DND-41 (cell line): ENCODE measurements at regions not wholly inside any gene's neighbourhood (a gene's known extent, or its start where the extent isn't known, plus 50 kb on each side); places are given as distances from the start of the nearest gene placed in this dataset.

Experiments
- ATAC-seq: fragments of 200-7000 bp; cut with Tn5 transposase; 3 replicates; pipeline ENCODE4 v1.9.1; 2021; ENCODE audit warnings: low read depth; ENCODE audit not compliant: insufficient read depth
- DNase-seq: peaks from one replicate; pipeline ENCODE4 v3.0.0-alpha.2; 2020
- H2AFZ ChIP-seq: 2 replicates; pipeline ENCODE4 v1.6.0; 2012; ENCODE audit warnings: low read depth, low read length
- H3K27ac ChIP-seq: 2 replicates; pipeline ENCODE4 v1.5.1; 2012; ENCODE audit warnings: low read length, inconsistent platforms
- H3K27me3 ChIP-seq: fragments of 200-600 bp; sonication (generic); 2 replicates; pipeline ENCODE4 v1.6.0; 2012; ENCODE audit warnings: low read length, mild to moderate bottlenecking, inconsistent platforms; ENCODE audit not compliant: insufficient read depth, poor library complexity
- H3K36me3 ChIP-seq: 2 replicates; pipeline ENCODE4 v1.5.1; 2012; ENCODE audit warnings: low read length, inconsistent platforms; ENCODE audit not compliant: insufficient read depth
- H3K4me1 ChIP-seq: 2 replicates; pipeline ENCODE4 v1.5.1; 2012; ENCODE audit warnings: mild to moderate bottlenecking, low read length; ENCODE audit not compliant: insufficient read depth
- H3K4me2 ChIP-seq: 2 replicates; pipeline ENCODE4 v1.6.0; 2012; ENCODE audit warnings: mild to moderate bottlenecking, moderate library complexity, low read length, inconsistent platforms; ENCODE audit not compliant: insufficient read depth
- H3K4me3 ChIP-seq, 2 experiments: fragments of 200-600 bp in 1 of 2; shearing (Covaris generic) in 1 of 2; 2 replicates each; pipeline ENCODE4 v1.5.1; 2012 to 2016; ENCODE audit warnings: inconsistent platforms in 2 of 2, low read length in 2 of 2, mild to moderate bottlenecking in 2 of 2, low read depth in 1 of 2, moderate library complexity in 1 of 2
- H3K79me2 ChIP-seq: 2 replicates; pipeline ENCODE4 v1.6.0; 2012; ENCODE audit warnings: low read length, inconsistent platforms; ENCODE audit not compliant: insufficient read depth
- H3K9ac ChIP-seq: 2 replicates; pipeline ENCODE4 v1.6.0; 2012; ENCODE audit warnings: low read depth, mild to moderate bottlenecking, inconsistent platforms, low read length, moderate library complexity
- H3K9me3 ChIP-seq: 2 replicates; pipeline ENCODE4 v1.5.1; 2012; ENCODE audit warnings: low read length, moderate library complexity, mild to moderate bottlenecking, inconsistent platforms; ENCODE audit not compliant: insufficient read depth, severe bottlenecking
- H4K20me1 ChIP-seq: 2 replicates; pipeline ENCODE4 v1.6.0; 2012; ENCODE audit warnings: low read length; ENCODE audit not compliant: insufficient read depth
- EZH2 ChIP-seq: IDR thresholded peaks from 3 replicates; pipeline ENCODE4 v1.6.1; 2012; ENCODE audit warnings: borderline replicate concordance, low read depth, mild to moderate bottlenecking, moderate library complexity, low read length, inconsistent platforms; ENCODE audit not compliant: severe bottlenecking
- TF ChIP-seq, protein P1 (sequence below): IDR thresholded peaks from 2 replicates; pipeline ENCODE4 v1.5.1; 2012; ENCODE audit warnings: borderline replicate concordance, low read length, moderate library complexity, mild to moderate bottlenecking; ENCODE audit not compliant: poor library complexity, severe bottlenecking; ENCODE audit errors: extremely low read depth

DNA sequence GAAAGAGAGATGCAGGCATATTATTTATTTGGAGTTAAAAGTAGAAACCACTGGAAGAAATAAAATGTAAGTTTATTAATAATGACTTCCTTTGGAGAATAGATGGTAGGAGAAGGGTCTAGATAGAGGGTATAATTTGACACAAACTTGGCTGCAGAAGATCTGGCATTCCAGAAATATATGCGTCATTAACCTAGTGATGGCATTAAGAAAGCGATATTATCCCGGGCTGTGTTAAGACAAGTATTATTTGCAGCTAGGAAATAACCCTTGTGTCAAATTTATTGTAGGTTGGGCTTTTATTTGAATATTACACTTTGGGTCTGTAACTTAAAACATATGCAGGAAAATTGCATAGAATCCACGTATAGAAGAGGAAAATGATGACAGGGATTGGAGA lies 389.5 kb downstream of the MTX2 start:
- H2AFZ ChIP-seq, result no peak overlapping the region
- no peak overlapping the region for H3K9ac ChIP-seq
- H3K36me3 ChIP-seq, result no peaks in the 10 kb centered on the region
- ATAC-seq, result no peak
- H3K4me3 ChIP-seq, result no peak overlapping the region
- no peaks in the 10 kb centered on the region for H3K4me1 ChIP-seq
- H4K20me1 ChIP-seq, result no peaks in the 10 kb centered on the region
- peaks cover 5% of the 10 kb centered on the region for H3K27me3 ChIP-seq
- no peaks in the 10 kb centered on the region for H3K9me3 ChIP-seq
- H3K79me2 ChIP-seq, result no peaks in the 10 kb centered on the region
- DNase-seq, result no peak
- H3K27ac ChIP-seq, result no peak overlapping the region
- H3K4me2 ChIP-seq, result no peak overlapping the region
- no peak for TF ChIP-seq EZH2
- TF ChIP-seq, protein P1, sequence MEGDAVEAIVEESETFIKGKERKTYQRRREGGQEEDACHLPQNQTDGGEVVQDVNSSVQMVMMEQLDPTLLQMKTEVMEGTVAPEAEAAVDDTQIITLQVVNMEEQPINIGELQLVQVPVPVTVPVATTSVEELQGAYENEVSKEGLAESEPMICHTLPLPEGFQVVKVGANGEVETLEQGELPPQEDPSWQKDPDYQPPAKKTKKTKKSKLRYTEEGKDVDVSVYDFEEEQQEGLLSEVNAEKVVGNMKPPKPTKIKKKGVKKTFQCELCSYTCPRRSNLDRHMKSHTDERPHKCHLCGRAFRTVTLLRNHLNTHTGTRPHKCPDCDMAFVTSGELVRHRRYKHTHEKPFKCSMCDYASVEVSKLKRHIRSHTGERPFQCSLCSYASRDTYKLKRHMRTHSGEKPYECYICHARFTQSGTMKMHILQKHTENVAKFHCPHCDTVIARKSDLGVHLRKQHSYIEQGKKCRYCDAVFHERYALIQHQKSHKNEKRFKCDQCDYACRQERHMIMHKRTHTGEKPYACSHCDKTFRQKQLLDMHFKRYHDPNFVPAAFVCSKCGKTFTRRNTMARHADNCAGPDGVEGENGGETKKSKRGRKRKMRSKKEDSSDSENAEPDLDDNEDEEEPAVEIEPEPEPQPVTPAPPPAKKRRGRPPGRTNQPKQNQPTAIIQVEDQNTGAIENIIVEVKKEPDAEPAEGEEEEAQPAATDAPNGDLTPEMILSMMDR, result no peak

DNA sequence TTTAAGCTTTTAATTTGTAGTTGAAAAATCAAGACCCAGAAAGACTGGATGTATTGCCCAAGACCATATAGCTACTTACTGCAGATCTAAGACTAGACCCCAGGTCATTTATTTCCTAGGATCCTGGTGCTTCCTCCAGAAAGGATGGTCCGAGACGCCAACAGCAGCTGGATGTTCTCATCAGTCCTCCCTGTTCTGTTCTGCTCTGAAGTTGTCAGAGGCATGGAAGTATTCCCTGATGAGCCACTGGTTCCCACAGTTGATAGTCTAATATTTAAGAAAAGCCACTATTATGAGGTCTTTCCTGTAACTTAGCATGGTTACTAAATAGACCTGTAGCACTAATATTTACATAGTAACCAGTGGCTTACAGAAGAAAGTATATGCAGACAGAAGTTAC lies 393.5 kb downstream of the MTX2 start:
- Histone ChIP-seq H3K4me2 (no peak overlapping the region), H3K27me3 (peaks cover 5% of the 10 kb centered on the region), H3K9me3 (no peaks in the 10 kb centered on the region), H3K4me3 (no peak overlapping the region), H2AFZ (no peak overlapping the region), H4K20me1 (no peaks in the 10 kb centered on the region), H3K36me3 (no peaks in the 10 kb centered on the region), H3K79me2 (no peaks in the 10 kb centered on the region), H3K9ac (no peak overlapping the region), H3K4me1 (no peaks in the 10 kb centered on the region), H3K27ac (no peak overlapping the region)
- TF ChIP-seq EZH2, result no peak
- TF ChIP-seq, protein P1, result no peak
- no peak for ATAC-seq
- DNase-seq, result no peak

DNA sequence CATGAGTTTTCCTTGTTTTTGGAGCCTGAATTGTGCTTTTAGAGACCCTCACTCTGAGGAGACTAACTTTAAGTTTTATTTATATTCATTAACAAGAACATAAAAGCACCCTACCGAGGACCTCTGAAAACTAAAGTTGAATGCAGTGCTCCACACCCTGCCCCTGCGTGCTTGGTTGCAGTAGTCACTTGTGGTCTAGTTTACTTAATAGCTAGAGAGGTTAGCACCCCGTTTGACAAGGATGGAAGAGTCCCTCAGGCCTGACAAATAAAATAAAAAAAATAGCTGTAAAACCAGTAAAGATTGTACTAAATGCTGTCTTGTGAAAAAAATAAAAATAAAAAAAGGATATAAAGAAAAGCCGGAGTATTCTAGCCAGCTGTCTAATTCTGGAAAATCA lies 395.2 kb downstream of the MTX2 start:
- no peaks in the 10 kb centered on the region for H4K20me1 ChIP-seq
- no peak for ATAC-seq

More for the DNA sequence above, 395.2 kb downstream of the MTX2 start:
- H3K9me3 ChIP-seq, result no peaks in the 10 kb centered on the region
- no peaks in the 10 kb centered on the region for H3K36me3 ChIP-seq
- no peak overlapping the region for H3K9ac ChIP-seq
- H3K79me2 ChIP-seq, result no peaks in the 10 kb centered on the region
- DNase-seq, result no peak
- H3K4me1 ChIP-seq, result no peaks in the 10 kb centered on the region
- H3K4me3 ChIP-seq, result no peak overlapping the region
- H3K4me2 ChIP-seq, result no peak overlapping the region
- no peak overlapping the region for H3K27ac ChIP-seq
- peaks cover 9% of the 10 kb centered on the region for H3K27me3 ChIP-seq
- TF ChIP-seq EZH2, result no peak
- TF ChIP-seq, protein P1, result no peak
- no peak overlapping the region for H2AFZ ChIP-seq
